CD14-positive monocyte (primary cell): ENCODE measurements at regions not wholly inside any gene's neighbourhood (a gene's known extent, or its start where the extent isn't known, plus 50 kb on each side); places are given as distances from the start of the nearest gene placed in this dataset.

Experiments used
- DNase-seq, 3 donors: peaks; one replicate each; pipeline ENCODE4 v3.0.0-alpha.2; 2011 to 2022
- H2AFZ ChIP-seq: 2 replicates; pipeline ENCODE4 v1.6.0; 2012; ENCODE audit warnings: mild to moderate bottlenecking, low read depth, low read length, inconsistent platforms; ENCODE audit not compliant: insufficient read depth, poor library complexity, severe bottlenecking
- H3K27ac ChIP-seq, 2 donors: 1 replicate in 1 of 2; 2 replicates in 1 of 2; pipeline ENCODE4 v1.5.1; 2012 to 2013; ENCODE audit warnings: low read length in 2 of 2, control low read depth in 1 of 2, inconsistent platforms in 1 of 2, low read depth in 1 of 2, mild to moderate bottlenecking in 1 of 2
- H3K27me3 ChIP-seq, 2 donors: one replicate each; pipeline versions ENCODE4 v1.6.0 to v1.6.1; 2011 to 2013; ENCODE audit warnings: low read length in 2 of 2; ENCODE audit not compliant: control insufficient read depth in 2 of 2, insufficient read depth in 2 of 2
- H3K36me3 ChIP-seq, 2 donors: replicated peaks in 1 of 2; 1 replicate in 1 of 2; 2 replicates in 1 of 2; pipeline versions ENCODE4 v1.5.1 to v1.6.1; 2012 to 2013; ENCODE audit warnings: low read length in 2 of 2, control low read depth in 1 of 2, inconsistent platforms in 1 of 2, mild to moderate bottlenecking in 1 of 2; ENCODE audit not compliant: insufficient read depth in 2 of 2, control insufficient read depth in 1 of 2
- H3K4me1 ChIP-seq, 2 donors: 1 replicate in 1 of 2; 2 replicates in 1 of 2; pipeline versions ENCODE4 v1.5.1 to v1.6.1; 2012 to 2013; ENCODE audit warnings: low read length in 2 of 2, control low read depth in 1 of 2, inconsistent platforms in 1 of 2, mild to moderate bottlenecking in 1 of 2, moderate library complexity in 1 of 2; ENCODE audit not compliant: insufficient read depth in 2 of 2, control insufficient read depth in 1 of 2
- H3K4me2 ChIP-seq: replicated peaks from 2 replicates; pipeline ENCODE3; 2012; ENCODE audit warnings: low read length, moderate library complexity, mild to moderate bottlenecking; ENCODE audit not compliant: poor library complexity, severe bottlenecking; ENCODE audit errors: extremely low read depth
- H3K4me3 ChIP-seq, 3 experiments: fragments of 200-600 bp in 1 of 3; sonication (generic) in 1 of 3; replicated peaks in 1 of 3; 1 replicate in 2 of 3; 2 replicates in 1 of 3; pipeline ENCODE4 v1.5.1; 2011 to 2013; ENCODE audit warnings: low read length in 3 of 3, mild to moderate bottlenecking in 3 of 3, control low read depth in 2 of 3, low read depth in 2 of 3, inconsistent platforms in 1 of 3, moderate library complexity in 1 of 3
- H3K79me2 ChIP-seq: 2 replicates; pipeline ENCODE4 v1.6.0; 2012; ENCODE audit warnings: mild to moderate bottlenecking, control low read depth, inconsistent platforms, low read length, moderate library complexity; ENCODE audit not compliant: insufficient read depth
- H3K9ac ChIP-seq: 2 replicates; pipeline ENCODE4 v1.6.0; 2017; ENCODE audit warnings: low read length, mild to moderate bottlenecking; ENCODE audit not compliant: insufficient read depth, poor library complexity, severe bottlenecking
- H3K9me3 ChIP-seq, 2 donors: replicated peaks in 1 of 2; 1 replicate in 1 of 2; 2 replicates in 1 of 2; pipeline versions ENCODE4 v1.5.1 to v1.6.1; 2012 to 2013; ENCODE audit warnings: low read length in 2 of 2, control low read depth in 1 of 2; ENCODE audit not compliant: control insufficient read depth in 1 of 2, insufficient read depth in 1 of 2
- H4K20me1 ChIP-seq: 2 replicates; pipeline ENCODE4 v1.6.0; 2012; ENCODE audit warnings: mild to moderate bottlenecking, low read length, control low read depth, moderate library complexity; ENCODE audit not compliant: insufficient read depth
- H3K27ac Mint-ChIP-seq, 7 donors: one replicate each; pipeline ENCODE4 v1.8.0; 2020; ENCODE audit warnings: mild to moderate bottlenecking in 7 of 7, mixed read lengths in 7 of 7, moderate library complexity in 6 of 7, inconsistent platforms in 2 of 7
- H3K27me3 Mint-ChIP-seq, 3 donors: one replicate each; pipeline ENCODE4 v1.8.0; 2021 to 2022; ENCODE audit warnings: low read depth in 3 of 3, mild to moderate bottlenecking in 3 of 3, mixed read lengths in 3 of 3, moderate library complexity in 3 of 3, inconsistent platforms in 1 of 3
- H3K36me3 Mint-ChIP-seq, 2 donors: one replicate each; pipeline ENCODE4 v1.8.0; 2020; ENCODE audit warnings: mixed read lengths in 2 of 2, inconsistent platforms in 1 of 2, mild to moderate bottlenecking in 1 of 2
- H3K4me1 Mint-ChIP-seq: one replicate; pipeline ENCODE4 v1.8.0; 2020; ENCODE audit warnings: mild to moderate bottlenecking, mixed read lengths
- H3K4me3 Mint-ChIP-seq, 2 donors: one replicate each; pipeline ENCODE4 v1.8.0; 2020; ENCODE audit warnings: mild to moderate bottlenecking in 2 of 2, mixed read lengths in 2 of 2, moderate library complexity in 1 of 2
- H3K9me3 Mint-ChIP-seq, 7 donors: one replicate each; pipeline ENCODE4 v1.8.0; 2020 to 2022; ENCODE audit warnings: mixed read lengths in 7 of 7, mild to moderate bottlenecking in 6 of 7, moderate library complexity in 6 of 7, inconsistent platforms in 2 of 7
- CTCF ChIP-seq: fragments of 200-600 bp; IDR thresholded peaks from one replicate; pipeline ENCODE4 v1.8.0; 2022; ENCODE audit warnings: antibody characterized with exemption, mild to moderate bottlenecking
- WGBS: methylation state at CpG from one replicate; pipeline ENCODE4 v1.1.5; 2013; ENCODE audit warnings: missing lambda C conversion rate; ENCODE audit not compliant: insufficient coverage; 5-methylcytosine and 5-hydroxymethylcytosine counted together
- intact Hi-C, 2 donors: fragments of 100-400 bp; cut with micrococcal nuclease; formaldehyde crosslinking; loops; one replicate each; pipeline versions ENCODE4 v1.15.0 to v1.15.1; 2023

DNA sequence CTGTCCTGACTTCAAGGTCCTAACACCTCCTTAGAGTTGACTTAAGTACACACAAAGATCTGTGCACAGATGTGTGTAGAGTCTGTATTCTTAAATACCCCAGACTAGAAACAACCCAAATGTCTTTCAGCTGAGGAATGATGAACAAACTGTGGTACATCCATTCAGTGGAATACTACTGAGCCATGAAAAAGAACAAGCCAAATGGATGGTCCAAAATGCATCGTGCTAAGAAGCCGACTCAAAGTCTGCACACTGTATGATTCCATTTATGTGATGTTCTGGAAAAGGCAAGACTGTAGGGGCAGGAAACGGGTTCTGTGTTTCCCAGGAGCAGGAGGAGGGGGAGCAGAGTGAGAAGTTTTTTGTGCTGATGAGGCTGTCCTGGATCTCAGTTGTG is 56.7 kb upstream of the LINC01488 start:
- no peaks in the 10 kb centered on the region for H4K20me1 ChIP-seq
- Mint-ChIP-seq H3K27me3 (peaks cover 4 to 7% (median 6%) of the 10 kb centered on the region in 3 donors), H3K36me3 (no peaks in the 10 kb centered on the region), H3K27ac (no peak overlapping the region), H3K4me3 (no peak overlapping the region), H3K4me1 (no peaks in the 10 kb centered on the region), H3K9me3 (peaks cover 2 to 13% (median 7%) of the 10 kb centered on the region in 7 donors)
- no peaks in the 10 kb centered on the region for H3K79me2 ChIP-seq
- no peak overlapping the region for H3K4me3 ChIP-seq
- WGBS, result 95% methylated on average over 3 of the region's 3 CpGs
- peaks cover 8% of the 10 kb centered on the region in 2 donors for H3K9me3 ChIP-seq
- no peak for TF ChIP-seq CTCF
- no peak overlapping the region for H3K4me2 ChIP-seq
- H3K9ac ChIP-seq, result no peak overlapping the region
- no peaks in the 10 kb centered on the region for H3K36me3 ChIP-seq
- H3K27me3 ChIP-seq, result no peaks in the 10 kb centered on the region
- no peak overlapping the region for H2AFZ ChIP-seq
- DNase-seq, result no peak
- no peaks in the 10 kb centered on the region for H3K4me1 ChIP-seq
- H3K27ac ChIP-seq, result no peak overlapping the region
- intact Hi-C loops, result no loop called here

- intact Hi-C loops, result no loop called here
- Histone ChIP-seq H3K36me3 (no peaks in the 10 kb centered on the region), H3K9me3 (peaks cover 8% of the 10 kb centered on the region in 2 donors), H3K27ac (no peak overlapping the region), H3K4me3 (no peak overlapping the region), H3K9ac (no peak overlapping the region), H3K27me3 (no peaks in the 10 kb centered on the region), H3K4me2 (no peak overlapping the region), H4K20me1 (no peaks in the 10 kb centered on the region), H2AFZ (no peak overlapping the region), H3K4me1 (no peaks in the 10 kb centered on the region), H3K79me2 (no peaks in the 10 kb centered on the region)
- peaks cover 4 to 7% (median 6%) of the 10 kb centered on the region in 3 donors for H3K27me3 Mint-ChIP-seq
- H3K4me3 Mint-ChIP-seq, result no peak overlapping the region
- H3K27ac Mint-ChIP-seq, result no peak overlapping the region
- H3K36me3 Mint-ChIP-seq, result no peaks in the 10 kb centered on the region
- 93% methylated on average over 7 of the region's 7 CpGs for WGBS
- no peaks in the 10 kb centered on the region for H3K4me1 Mint-ChIP-seq
- DNase-seq, result no peak
- TF ChIP-seq CTCF, result no peak
- H3K9me3 Mint-ChIP-seq, result peaks cover 2 to 13% (median 7%) of the 10 kb centered on the region in 7 donors
These were observed 56.0 kb upstream of the LINC01488 start for GRCh38 chr11:69425444-69425843.
